ENCODE measurements at regions not wholly inside any gene's neighbourhood (a gene's known extent, or its start where the extent isn't known, plus 50 kb on each side); places are given as distances from the start of the nearest gene placed in this dataset.

- no peak for ATAC-seq
Observed at GRCh38 chr17:64774888-64775540, 112.9 kb upstream of the SMURF2 start.

DNA sequence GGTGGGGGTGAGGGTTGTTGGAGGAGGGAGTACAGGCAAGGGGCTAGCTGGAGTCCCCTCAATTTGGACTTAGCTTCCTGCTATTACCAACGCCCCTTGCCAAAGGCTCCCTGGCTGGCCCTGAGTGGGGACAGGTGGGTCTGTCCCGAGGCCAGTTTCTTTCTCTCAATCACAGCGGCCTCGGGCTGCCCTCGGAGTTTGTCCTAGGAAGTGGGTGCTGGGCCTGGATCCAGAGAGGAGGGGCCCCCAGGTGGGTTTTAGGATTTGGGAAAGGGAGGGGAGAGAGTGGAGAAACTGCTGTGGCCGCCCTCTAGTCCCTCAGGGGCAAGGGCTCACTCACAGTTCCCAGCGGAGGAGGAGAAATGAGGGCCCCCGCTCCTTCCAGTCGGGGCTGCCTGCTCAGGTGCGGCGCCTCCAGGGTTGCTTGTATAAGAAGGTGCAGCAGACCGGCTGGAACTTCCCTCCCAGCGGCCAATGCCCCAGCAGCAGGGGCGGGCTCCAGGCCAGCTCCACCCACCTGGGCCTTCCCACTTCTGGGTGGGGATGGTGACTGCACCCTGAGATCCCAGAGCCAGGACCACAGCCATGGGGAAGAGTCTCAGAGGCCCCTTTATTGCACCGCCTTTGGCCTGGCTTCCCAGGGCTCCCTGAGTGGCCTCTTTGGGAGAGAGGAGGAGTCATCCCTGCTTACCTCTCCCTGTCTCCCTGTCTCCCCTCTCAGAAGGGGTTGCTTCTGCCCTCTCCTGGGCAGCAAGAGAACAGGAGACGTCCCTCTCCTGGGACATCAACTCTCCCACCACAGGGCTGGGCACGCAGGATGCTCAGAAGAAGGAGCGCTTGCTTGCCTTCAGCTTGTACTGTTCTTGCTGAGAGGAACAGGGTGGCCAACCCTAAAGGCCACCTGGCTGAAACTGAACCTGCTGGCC is 112.0 kb upstream of the SMURF2 start:
- TF ChIP-seq POU6F1 (CRISPR knock-in tag; IDR thresholded peaks at IDR 0.05; ENCODE audit: borderline replicate concordance, low read depth) (no peak), CSRNP3 (CRISPR knock-in tag; IDR thresholded peaks at IDR 0.05) (no peak), RARB (CRISPR knock-in tag; IDR thresholded peaks at IDR 0.05) (no peak), ESRRG (CRISPR knock-in tag; IDR thresholded peaks at IDR 0.05) (no peak), ZFP30 (CRISPR knock-in tag; IDR thresholded peaks at IDR 0.05) (no peak), OSR1 (CRISPR knock-in tag; IDR thresholded peaks at IDR 0.05) (no peak), ISL1 (CRISPR knock-in tag; IDR thresholded peaks at IDR 0.05) (no peak), ZFP3 (CRISPR knock-in tag; IDR thresholded peaks at IDR 0.05) (no peak)
- TF ChIP-seq, protein P1, sequence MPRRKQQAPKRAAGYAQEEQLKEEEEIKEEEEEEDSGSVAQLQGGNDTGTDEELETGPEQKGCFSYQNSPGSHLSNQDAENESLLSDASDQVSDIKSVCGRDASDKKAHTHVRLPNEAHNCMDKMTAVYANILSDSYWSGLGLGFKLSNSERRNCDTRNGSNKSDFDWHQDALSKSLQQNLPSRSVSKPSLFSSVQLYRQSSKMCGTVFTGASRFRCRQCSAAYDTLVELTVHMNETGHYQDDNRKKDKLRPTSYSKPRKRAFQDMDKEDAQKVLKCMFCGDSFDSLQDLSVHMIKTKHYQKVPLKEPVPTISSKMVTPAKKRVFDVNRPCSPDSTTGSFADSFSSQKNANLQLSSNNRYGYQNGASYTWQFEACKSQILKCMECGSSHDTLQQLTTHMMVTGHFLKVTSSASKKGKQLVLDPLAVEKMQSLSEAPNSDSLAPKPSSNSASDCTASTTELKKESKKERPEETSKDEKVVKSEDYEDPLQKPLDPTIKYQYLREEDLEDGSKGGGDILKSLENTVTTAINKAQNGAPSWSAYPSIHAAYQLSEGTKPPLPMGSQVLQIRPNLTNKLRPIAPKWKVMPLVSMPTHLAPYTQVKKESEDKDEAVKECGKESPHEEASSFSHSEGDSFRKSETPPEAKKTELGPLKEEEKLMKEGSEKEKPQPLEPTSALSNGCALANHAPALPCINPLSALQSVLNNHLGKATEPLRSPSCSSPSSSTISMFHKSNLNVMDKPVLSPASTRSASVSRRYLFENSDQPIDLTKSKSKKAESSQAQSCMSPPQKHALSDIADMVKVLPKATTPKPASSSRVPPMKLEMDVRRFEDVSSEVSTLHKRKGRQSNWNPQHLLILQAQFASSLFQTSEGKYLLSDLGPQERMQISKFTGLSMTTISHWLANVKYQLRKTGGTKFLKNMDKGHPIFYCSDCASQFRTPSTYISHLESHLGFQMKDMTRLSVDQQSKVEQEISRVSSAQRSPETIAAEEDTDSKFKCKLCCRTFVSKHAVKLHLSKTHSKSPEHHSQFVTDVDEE (CRISPR knock-in tag; IDR thresholded peaks at IDR 0.05), result no peak
- peak; percentile 76 for ATAC-seq

More at GRCh38 chr17:64774888-64775540, 112.9 kb upstream of the SMURF2 start:
- TF ChIP-seq SNAI2 (CRISPR knock-in tag; IDR thresholded peaks at IDR 0.05), result no peak
- TF ChIP-seq OSR1 (CRISPR knock-in tag; IDR thresholded peaks at IDR 0.05), result no peak
- no peak for TF ChIP-seq CSDC2 (CRISPR knock-in tag; IDR thresholded peaks at IDR 0.05)
- no peak for TF ChIP-seq TOX (CRISPR knock-in tag; IDR thresholded peaks at IDR 0.05; ENCODE audit: borderline replicate concordance)
- TF ChIP-seq ZNF70 (CRISPR knock-in tag; IDR thresholded peaks at IDR 0.05), result no peak
- TF ChIP-seq, protein P1 (CRISPR knock-in tag; IDR thresholded peaks at IDR 0.05), result no peak
- no peak for TF ChIP-seq ZFP3 (CRISPR knock-in tag; IDR thresholded peaks at IDR 0.05)
- TF ChIP-seq, protein P2, sequence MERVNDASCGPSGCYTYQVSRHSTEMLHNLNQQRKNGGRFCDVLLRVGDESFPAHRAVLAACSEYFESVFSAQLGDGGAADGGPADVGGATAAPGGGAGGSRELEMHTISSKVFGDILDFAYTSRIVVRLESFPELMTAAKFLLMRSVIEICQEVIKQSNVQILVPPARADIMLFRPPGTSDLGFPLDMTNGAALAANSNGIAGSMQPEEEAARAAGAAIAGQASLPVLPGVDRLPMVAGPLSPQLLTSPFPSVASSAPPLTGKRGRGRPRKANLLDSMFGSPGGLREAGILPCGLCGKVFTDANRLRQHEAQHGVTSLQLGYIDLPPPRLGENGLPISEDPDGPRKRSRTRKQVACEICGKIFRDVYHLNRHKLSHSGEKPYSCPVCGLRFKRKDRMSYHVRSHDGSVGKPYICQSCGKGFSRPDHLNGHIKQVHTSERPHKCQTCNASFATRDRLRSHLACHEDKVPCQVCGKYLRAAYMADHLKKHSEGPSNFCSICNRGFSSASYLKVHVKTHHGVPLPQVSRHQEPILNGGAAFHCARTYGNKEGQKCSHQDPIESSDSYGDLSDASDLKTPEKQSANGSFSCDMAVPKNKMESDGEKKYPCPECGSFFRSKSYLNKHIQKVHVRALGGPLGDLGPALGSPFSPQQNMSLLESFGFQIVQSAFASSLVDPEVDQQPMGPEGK (CRISPR knock-in tag; IDR thresholded peaks at IDR 0.05; ENCODE audit: borderline replicate concordance), result no peak
- TF ChIP-seq PPARA (CRISPR knock-in tag; IDR thresholded peaks at IDR 0.05; ENCODE audit: borderline replicate concordance), result no peak
- no peak for TF ChIP-seq ARNTL (CRISPR knock-in tag; IDR thresholded peaks at IDR 0.05; ENCODE audit: borderline replicate concordance, low read depth)
- no peak for TF ChIP-seq ZFP30 (CRISPR knock-in tag; IDR thresholded peaks at IDR 0.05)
- TF ChIP-seq ESRRG (CRISPR knock-in tag; IDR thresholded peaks at IDR 0.05), result no peak
- TF ChIP-seq ZNF565 (CRISPR knock-in tag; conservative IDR thresholded peaks at IDR 0.05; ENCODE audit: low read depth), result no peak
- TF ChIP-seq POU6F1 (CRISPR knock-in tag; IDR thresholded peaks at IDR 0.05; ENCODE audit: borderline replicate concordance, low read depth), result no peak

Data from SK-N-SH treated with all-trans-retinoic acid at 6 μM for 48 hours (cell line).